ENCODE measurements at regions not wholly inside any gene's neighbourhood (a gene's known extent, or its start where the extent isn't known, plus 50 kb on each side); places are given as distances from the start of the nearest gene placed in this dataset.
A peak's percentile ranks its signal among the peaks of the same experiment; 100 is the strongest.

DNA sequence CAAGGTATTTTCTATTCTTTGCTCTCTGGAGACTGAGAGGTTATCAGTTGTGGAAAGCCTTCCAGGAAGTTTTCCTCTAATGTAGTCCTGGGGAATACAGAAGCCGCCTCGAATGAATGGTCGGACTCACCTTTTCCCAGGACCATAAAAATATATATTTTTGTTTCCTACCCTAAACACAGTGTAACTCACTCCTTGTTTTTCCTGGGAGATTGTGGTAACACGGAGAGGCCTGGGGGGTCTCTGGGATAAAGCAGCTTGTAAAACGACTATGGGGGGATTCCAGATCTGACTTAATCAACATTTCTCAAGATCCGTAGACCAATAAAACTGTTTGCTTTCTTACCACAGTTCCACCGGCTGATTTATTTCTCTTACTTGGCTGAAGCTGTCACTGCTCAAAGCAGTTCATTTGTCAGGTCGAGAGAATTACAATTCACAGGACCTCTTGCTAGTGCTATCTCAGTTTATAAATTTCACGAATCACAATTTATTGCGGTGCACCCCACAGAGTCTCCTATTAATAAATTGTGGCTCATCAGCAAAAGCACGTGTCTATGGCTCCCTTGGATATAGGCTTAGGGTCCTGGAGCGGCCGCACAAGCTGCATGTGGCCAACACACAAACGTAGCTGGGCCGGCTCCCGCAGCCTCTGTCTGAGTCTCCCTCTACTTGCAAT is 176.3 kb upstream of the BMPER start:
- no peak for DNase-seq

GRCh38 chr7:33729726-33730125 is 175.6 kb upstream of the BMPER start:
- no peak for DNase-seq

- no peak for DNase-seq
These were observed 174.4 kb upstream of the BMPER start for GRCh38 chr7:33730958-33731357.

DNA sequence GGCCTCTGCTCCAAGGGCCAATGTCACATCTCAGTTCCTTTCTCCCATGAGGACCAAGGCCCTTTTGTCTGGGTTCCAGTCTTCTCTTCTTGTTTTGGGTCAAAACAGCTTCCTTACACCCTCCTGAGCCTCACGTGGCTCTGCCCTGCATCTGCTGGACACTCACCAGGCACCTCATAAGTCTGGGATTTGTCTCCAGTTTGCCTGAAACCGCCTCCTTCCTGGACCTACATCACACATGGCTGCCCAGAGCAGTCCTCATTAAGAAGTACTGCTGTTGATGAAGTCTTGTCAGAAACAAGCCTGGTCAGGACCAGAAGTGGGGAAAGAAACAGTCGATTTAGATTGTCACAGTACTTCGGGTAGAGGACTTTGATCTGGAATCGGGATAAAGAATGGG is 173.4 kb upstream of the BMPER start:
- DNase-seq, result no peak

DNA sequence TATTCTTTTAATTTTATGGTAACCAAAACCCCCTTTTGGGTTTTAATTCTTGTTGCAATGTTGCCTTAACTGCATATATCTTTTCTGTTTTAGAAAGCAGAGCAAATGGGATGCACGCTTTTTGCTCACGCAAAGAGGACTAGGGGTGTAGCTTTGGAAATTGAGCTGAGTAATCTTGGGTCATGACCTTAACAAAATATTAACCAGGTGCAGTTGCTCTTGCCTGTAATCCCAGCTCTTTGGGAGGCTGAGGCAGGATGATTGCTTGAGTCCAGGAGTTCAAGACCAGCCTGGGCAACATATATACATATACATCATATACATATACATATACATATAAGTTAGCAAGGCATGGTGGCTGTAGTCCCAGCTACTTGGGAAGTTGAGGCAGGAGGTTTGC is 172.9 kb upstream of the BMPER start:
- no peak for DNase-seq

GRCh38 chr7:33733870-33734650 is 171.3 kb upstream of the BMPER start:
- no peak for DNase-seq

DNA sequence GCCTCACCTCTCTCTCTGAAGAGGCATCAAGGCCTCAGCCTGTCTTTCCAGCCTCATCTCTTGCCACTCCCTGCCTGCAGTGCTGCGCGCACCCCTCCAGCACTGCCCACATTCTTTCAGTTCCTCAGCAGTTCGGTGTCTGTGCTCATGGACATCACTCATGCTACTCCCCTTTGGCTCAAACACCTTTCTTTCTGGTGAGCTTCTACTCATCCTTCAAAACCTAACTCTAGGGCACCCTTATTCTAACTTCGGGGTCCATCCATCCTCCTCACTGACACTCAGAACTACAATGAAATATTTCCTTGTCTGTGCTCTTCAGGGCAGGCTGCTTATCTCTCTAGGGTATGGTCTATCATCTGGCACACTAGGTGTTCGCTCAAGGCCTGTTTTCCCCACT is 169.9 kb upstream of the BMPER start:
- no peak for DNase-seq

DNA sequence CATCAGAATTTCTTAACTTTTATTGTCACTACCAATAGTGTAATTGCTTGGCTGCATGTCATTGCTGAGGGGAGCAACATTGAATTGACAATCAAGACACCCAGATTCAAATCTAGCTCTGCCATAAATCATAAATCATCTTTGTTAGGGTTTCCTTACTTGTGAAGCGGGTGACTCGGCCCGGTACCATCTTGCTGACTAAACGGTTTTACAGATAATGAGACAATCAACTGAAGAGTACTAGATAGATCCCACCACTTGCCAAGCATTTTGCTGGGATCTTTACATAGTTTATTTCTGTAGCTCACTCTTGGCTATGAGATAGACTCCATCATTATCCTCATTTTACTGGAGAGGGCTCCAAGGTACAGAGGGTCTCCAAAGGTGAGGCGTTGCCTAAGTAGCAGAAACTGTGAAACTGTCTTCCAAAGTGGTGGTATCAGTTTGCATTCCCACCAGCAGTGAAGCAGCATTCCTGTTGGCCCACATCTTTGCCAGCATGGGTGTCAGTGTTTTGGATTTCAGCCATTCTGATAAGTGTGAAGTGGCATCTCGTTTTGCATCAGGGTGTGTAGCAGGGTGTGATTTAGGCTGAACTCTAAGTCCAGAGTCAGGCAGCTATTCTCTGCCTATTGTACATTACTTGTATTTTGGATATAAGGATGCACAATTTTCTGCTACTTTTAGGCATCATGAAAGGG is 168.7 kb upstream of the BMPER start:
- no peak for DNase-seq

DNA sequence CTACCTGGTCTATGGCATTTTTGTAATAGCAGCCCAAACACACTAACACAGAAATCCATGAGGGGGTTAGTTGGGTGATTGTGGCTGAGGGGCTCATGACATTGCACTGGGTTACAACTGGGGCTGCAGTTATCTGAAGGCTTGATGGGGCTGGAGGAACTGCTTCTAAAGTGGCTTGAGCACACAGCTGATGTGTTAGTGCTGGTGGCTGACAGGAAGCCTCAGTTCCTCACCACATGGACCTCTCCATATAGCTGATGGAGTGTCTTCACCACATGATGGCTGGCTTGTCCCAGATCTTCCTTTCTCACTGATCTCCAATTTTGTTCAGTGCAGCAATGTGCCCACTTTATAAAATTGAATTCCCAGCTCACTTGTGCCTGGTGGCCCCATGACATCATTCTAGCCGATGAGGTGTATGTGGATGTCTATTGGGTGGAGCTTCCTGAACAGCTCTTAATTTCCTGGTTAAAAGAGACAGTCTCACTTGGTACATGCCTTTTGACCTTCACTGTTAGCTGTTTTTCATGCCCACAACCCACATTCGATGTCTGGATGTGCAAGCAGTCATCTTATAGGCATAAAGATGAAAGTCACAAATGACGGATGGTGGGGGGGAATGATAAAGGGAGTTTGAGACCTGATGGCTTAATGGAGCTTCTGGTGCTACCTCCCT is 166.9 kb upstream of the BMPER start:
- no peak for DNase-seq

DNA sequence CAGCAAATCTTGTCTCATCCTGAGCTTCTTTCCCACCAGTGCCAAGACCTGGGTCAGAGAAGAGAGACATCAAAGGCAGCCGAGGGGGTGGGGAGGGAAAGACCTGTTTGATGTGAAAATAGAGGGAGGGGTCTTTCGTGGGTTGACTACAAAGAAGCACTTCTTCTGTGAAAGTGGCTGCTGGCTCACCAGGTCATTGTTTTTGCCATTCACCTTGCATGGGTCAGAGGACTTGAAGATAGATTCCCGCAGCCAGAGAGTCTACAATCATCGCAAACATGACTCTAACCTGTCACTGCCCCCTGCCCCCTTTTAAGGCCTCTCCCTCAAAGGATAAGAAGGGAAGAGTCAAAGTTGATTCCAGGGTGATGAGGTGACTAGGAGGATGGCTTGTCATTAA is 166.1 kb upstream of the BMPER start:
- DNase-seq, result no peak

- no peak for DNase-seq
These were observed 162.8 kb upstream of the BMPER start for GRCh38 chr7:33742521-33742920.

DNA sequence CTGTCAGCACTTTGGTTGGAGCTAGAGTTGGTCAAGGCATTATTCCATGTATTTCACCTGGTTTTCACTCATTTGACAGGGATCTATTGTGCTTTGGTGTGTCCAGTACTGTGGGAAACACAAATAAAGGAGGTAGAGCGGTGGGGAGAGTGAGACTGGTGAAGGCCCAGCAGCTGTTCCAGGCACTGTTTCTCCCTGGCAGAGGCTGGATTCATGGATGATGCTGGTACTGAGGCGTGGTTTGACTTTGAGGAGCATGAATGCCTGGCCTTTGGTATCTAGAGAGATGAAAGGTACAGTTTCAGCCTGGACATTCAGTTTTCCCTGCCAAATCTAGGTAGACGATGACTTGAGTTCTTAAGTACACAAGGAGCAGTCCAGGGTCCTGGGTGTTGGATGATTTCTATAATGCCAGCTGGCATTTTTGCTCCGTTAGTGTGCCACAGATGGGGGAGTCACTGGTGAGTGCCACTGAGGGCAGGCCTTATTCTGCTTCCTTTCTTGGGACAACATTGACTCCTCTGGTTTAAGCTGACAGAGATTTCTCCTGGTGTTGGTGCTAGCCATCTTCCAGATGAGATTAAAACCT is 162.2 kb upstream of the BMPER start:
- no peak for DNase-seq

- peak; percentile 83 for DNase-seq
These were observed 161.7 kb upstream of the BMPER start for GRCh38 chr7:33743594-33743993.

DNA sequence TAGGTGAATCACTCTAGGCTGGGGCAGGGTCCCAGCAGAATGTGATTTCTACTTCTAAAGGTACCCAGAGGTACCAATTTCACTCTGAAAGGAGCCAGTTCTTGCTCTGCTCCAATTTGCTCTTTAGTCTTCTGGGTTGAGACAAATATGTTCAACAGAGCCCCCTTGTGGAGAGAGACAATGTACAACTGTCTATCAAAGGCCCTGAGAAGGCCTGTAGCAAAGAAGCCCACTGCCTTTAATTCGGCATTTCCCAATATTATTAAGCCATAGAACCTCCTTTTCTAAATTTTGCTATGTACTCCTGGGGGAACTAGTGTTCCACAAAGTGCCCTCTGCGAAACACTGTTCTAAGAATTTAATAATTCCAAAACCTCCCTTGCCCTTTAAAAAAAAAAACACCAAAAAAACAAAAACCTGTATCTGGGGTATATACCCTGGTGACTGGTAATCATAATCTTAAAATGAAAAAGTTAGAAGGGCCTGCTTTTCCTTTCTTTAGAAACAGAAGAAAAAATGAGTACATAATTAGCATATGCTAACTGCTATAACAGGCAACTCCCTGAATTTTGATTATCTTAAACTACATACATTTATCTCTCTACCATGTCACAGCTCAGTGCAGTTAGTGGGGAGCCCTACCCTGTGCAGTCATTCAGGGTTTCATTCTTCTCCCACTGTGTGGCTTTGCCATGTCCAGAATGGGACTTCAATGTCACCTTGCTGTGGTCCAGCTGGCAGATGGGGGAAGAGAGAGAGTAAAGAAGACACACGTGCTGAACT is 160.9 kb upstream of the BMPER start:
- no peak for DNase-seq

DNA sequence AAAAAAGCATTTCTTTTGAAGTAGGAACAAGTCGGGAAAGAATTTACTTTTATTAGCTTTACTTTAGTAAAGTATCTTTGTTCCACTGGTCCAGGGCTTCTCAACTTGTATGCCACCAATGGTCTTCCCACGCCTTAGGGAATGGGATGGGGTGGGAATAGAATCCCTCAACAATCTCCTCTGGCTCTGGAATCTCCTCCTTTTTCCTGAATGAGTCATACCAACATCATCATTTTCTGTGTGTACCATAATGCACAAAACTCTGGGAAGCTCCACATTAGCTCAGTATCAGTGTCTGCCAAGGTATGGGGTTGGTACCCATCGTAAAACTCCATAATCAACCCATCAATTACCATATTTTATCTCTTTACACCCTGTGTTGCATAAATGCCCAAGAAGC is 159.4 kb upstream of the BMPER start:
- peak; percentile 47 for DNase-seq

- no peak for DNase-seq
These were observed 156.5 kb upstream of the BMPER start for GRCh38 chr7:33748793-33749192.

GRCh38 chr7:33750177-33750576 is 155.2 kb upstream of the BMPER start:
- peak; percentile 87 for DNase-seq

DNA sequence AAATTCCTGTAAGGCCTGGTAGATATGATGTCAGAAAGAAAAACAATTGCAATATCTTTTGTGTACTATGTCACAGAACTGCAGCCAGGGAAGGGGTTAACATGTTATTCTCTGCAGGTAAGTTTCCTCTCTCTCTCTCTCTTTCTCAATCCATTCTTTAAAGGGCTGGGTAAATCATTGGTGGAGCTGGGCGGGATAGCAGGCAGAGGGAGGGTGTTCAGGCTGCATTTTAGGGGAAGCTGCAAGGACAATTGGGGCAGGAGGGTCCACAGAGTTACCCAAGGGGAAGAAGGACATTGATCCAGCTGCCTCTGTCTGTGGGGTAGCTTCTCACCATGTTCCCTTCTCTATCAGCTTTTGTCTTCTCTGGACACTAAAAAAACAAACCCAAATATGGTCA is 153.9 kb upstream of the BMPER start:
- no peak for DNase-seq

DNA sequence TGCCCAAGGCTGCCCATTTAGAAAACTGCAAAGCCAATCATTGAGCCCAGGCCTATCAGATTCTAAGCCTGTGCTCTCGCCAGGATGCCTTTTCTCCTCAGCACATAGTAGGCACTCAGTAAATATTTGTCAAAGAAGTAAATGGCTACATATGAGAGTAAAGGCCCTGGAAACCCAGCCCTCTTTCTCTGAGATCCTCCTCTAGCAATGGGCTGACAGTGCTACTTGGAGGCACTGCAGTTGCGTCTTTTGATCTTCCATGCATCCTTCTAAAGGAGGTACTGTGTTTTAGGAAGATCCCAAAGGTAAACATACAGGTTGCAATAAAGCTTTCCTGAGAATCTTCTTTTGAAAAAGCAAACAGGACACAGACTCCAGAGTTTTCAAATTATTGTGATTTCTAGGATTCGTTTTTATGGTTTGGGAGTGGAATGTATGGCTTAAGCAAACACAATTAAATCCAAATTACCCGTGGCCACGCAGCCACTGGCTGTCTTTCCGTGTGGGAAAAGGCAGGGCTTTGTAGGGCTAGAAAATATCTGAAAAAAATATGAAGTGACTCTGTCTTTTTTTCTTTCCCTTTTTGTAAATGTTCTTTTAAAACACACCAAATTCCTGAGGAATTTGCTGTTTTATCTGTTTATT is 151.3 kb upstream of the BMPER start:
- no peak for DNase-seq

GRCh38 chr7:33754933-33755928 is 150.1 kb upstream of the BMPER start:
- no peak for DNase-seq

Data from fibroblast of skin of abdomen (primary cell).